Upper lobe of left lung (tissue), 4 donors: ENCODE measurements at regions not wholly inside any gene's neighbourhood (a gene's known extent, or its start where the extent isn't known, plus 50 kb on each side); places are given as distances from the start of the nearest gene placed in this dataset.

Source experiments
- POLR2AphosphoS5 ChIP-seq, 2 donors: sonication (generic); formaldehyde crosslinking; IDR thresholded peaks; one replicate each; pipeline ENCODE4 v1.5.1; 2017; ENCODE audit warnings: antibody characterized with exemption in 2 of 2
- TF ChIP-seq, protein P1 (sequence below), 6 experiments: fragments of 450-650 bp in 4 of 6; fragments of 200-600 bp in 2 of 6; sonication (generic) in 2 of 6; IDR thresholded peaks; one replicate each; pipeline ENCODE4 v1.5.1; 2016 to 2019; ENCODE audit warnings: antibody characterized with exemption in 6 of 6

DNA sequence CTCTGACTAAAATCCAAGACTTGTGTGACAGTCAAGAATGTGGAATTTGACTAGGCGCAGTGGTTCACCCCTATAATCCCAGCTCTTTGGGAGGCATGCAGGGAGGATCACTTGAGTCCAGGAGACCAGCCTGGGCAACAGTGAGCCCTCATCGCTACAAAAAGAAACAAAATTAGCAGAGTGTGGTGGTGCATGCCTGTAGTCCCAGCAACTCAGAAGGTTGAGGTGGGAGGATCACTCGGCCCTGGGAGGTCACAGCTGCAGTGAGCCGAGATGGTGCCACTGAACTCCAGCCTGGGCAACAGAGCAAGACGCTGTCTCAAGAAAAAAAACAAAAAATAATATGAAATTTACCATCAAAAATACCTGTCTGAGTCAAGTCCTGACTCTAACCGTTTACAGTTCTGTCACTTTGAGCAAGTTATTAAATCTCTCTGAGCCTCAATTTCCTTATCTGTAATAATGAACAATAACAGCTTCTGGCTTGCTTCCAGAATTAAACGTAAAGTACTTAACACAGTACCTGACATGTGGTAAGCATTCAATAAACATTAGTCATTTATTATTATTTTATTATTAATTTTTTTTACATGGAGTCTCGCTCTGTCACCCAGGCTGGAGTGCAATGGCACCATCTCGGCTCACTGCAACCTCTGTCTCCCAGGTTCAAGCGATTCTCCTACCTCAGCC, 204.6 kb upstream of the TSC22D1 start:
- TF ChIP-seq, protein P1, sequence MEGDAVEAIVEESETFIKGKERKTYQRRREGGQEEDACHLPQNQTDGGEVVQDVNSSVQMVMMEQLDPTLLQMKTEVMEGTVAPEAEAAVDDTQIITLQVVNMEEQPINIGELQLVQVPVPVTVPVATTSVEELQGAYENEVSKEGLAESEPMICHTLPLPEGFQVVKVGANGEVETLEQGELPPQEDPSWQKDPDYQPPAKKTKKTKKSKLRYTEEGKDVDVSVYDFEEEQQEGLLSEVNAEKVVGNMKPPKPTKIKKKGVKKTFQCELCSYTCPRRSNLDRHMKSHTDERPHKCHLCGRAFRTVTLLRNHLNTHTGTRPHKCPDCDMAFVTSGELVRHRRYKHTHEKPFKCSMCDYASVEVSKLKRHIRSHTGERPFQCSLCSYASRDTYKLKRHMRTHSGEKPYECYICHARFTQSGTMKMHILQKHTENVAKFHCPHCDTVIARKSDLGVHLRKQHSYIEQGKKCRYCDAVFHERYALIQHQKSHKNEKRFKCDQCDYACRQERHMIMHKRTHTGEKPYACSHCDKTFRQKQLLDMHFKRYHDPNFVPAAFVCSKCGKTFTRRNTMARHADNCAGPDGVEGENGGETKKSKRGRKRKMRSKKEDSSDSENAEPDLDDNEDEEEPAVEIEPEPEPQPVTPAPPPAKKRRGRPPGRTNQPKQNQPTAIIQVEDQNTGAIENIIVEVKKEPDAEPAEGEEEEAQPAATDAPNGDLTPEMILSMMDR (IDR thresholded peaks at IDR 0.05) = no peak
- TF ChIP-seq POLR2AphosphoS5 (IDR thresholded peaks at IDR 0.05) = no peak
